RWPE2 (cell line): ENCODE measurements at regions not wholly inside any gene's neighbourhood (a gene's known extent, or its start where the extent isn't known, plus 50 kb on each side); places are given as distances from the start of the nearest gene placed in this dataset.

Experiments used
- ATAC-seq: fragments of 200-7000 bp; cut with Tn5 transposase; 3 replicates; pipeline ENCODE4 v1.9.1; 2021; ENCODE audit warnings: low read depth
- DNase-seq: peaks from one replicate; pipeline ENCODE4 v3.0.0-alpha.2; 2020; ENCODE audit warnings: low spot score
- H3K27ac ChIP-seq: fragments of 450-650 bp; 2 replicates; pipeline ENCODE4 v1.5.1; 2017; ENCODE audit warnings: mild to moderate bottlenecking; ENCODE audit not compliant: poor library complexity, severe bottlenecking
- H3K27me3 ChIP-seq: fragments of 250-450 bp; sonication (Bioruptor Pico); 2 replicates; pipeline ENCODE4 v1.5.1; 2021; ENCODE audit warnings: mild to moderate bottlenecking, moderate library complexity; ENCODE audit not compliant: insufficient read depth, poor library complexity, severe bottlenecking
- H3K36me3 ChIP-seq: fragments of 250-450 bp; sonication (Bioruptor Pico); 2 replicates; pipeline ENCODE4 v1.5.1; 2020; ENCODE audit warnings: low read depth, mild to moderate bottlenecking, moderate library complexity
- H3K4me1 ChIP-seq: fragments of 250-450 bp; sonication (Bioruptor Pico); 2 replicates; pipeline ENCODE4 v1.5.1; 2021; ENCODE audit warnings: mild to moderate bottlenecking, moderate library complexity; ENCODE audit not compliant: insufficient read depth, poor library complexity, severe bottlenecking
- H3K4me3 ChIP-seq: fragments of 250-450 bp; sonication (Bioruptor Pico); 2 replicates; pipeline ENCODE4 v1.5.1; 2021; ENCODE audit warnings: mild to moderate bottlenecking, moderate library complexity; ENCODE audit not compliant: severe bottlenecking
- H3K9me3 ChIP-seq: fragments of 250-450 bp; sonication (Bioruptor Pico); 2 replicates; pipeline ENCODE4 v1.5.1; 2021; ENCODE audit warnings: mild to moderate bottlenecking, moderate library complexity; ENCODE audit not compliant: severe bottlenecking
- CTCF ChIP-seq: fragments of 450-650 bp; IDR thresholded peaks from one replicate; pipeline ENCODE4 v1.5.1; 2017; ENCODE audit warnings: mild to moderate bottlenecking, moderate library complexity; ENCODE audit not compliant: poor library complexity, severe bottlenecking

- Histone ChIP-seq H3K4me1 (no peaks in the 10 kb centered on the region), H3K9me3 (no peaks in the 10 kb centered on the region)
These were observed 225.3 kb upstream of the ATP2B1 start for GRCh38 chr12:89933911-89934310.

GRCh38 chr12:89932954-89933353 lies 224.3 kb upstream of the ATP2B1 start:
- Histone ChIP-seq H3K36me3 (no peaks in the 10 kb centered on the region), H3K4me3 (no peak overlapping the region), H3K27me3 (no peaks in the 10 kb centered on the region), H3K4me1 (no peaks in the 10 kb centered on the region), H3K27ac (no peak overlapping the region), H3K9me3 (no peaks in the 10 kb centered on the region)
- no peak for TF ChIP-seq CTCF
- ATAC-seq, result no peak
- no peak for DNase-seq

More at GRCh38 chr12:89933911-89934310, 225.3 kb upstream of the ATP2B1 start:
- no peak overlapping the region for H3K27ac ChIP-seq
- no peak overlapping the region for H3K4me3 ChIP-seq
- ATAC-seq (no peak), DNase-seq (no peak)
- H3K36me3 ChIP-seq, result no peaks in the 10 kb centered on the region
- TF ChIP-seq CTCF, result no peak
- no peaks in the 10 kb centered on the region for H3K27me3 ChIP-seq

- Histone ChIP-seq H3K36me3 (no peaks in the 10 kb centered on the region), H3K4me1 (no peaks in the 10 kb centered on the region), H3K4me3 (no peak overlapping the region), H3K27ac (no peak overlapping the region), H3K27me3 (no peaks in the 10 kb centered on the region), H3K9me3 (no peaks in the 10 kb centered on the region)
- DNase-seq (no peak), ATAC-seq (no peak)
- no peak for TF ChIP-seq CTCF
These were observed 219.8 kb upstream of the ATP2B1 start for GRCh38 chr12:89928467-89928866.

GRCh38 chr12:89927226-89927698 lies 218.6 kb upstream of the ATP2B1 start:
- no peaks in the 10 kb centered on the region for H3K4me1 ChIP-seq

GRCh38 chr12:89924191-89924590 lies 215.6 kb upstream of the ATP2B1 start:
- no peak for TF ChIP-seq CTCF
- Histone ChIP-seq H3K4me3 (no peak overlapping the region), H3K4me1 (no peaks in the 10 kb centered on the region), H3K9me3 (no peaks in the 10 kb centered on the region), H3K27ac (no peak overlapping the region), H3K27me3 (no peaks in the 10 kb centered on the region), H3K36me3 (no peaks in the 10 kb centered on the region)
- no peak for ATAC-seq
- no peak for DNase-seq

More at GRCh38 chr12:89927226-89927698, 218.6 kb upstream of the ATP2B1 start:
- no peak overlapping the region for H3K4me3 ChIP-seq
- H3K27ac ChIP-seq, result no peak overlapping the region
- H3K27me3 ChIP-seq, result no peaks in the 10 kb centered on the region
- ATAC-seq (no peak), DNase-seq (no peak)
- no peak for TF ChIP-seq CTCF
- no peaks in the 10 kb centered on the region for H3K36me3 ChIP-seq
- H3K9me3 ChIP-seq, result no peaks in the 10 kb centered on the region
